Hepatocyte (in vitro differentiated cells): ENCODE measurements at regions not wholly inside any gene's neighbourhood (a gene's known extent, or its start where the extent isn't known, plus 50 kb on each side); places are given as distances from the start of the nearest gene placed in this dataset.

Source experiments
- DNase-seq: peaks from one replicate; pipeline ENCODE4 v3.0.0-alpha.2; 2016; ENCODE audit warnings: low spot score
- H2AFZ ChIP-seq: fragments of 200-600 bp; sonication (generic); 2 replicates; pipeline ENCODE4 v1.6.0; 2016; ENCODE audit warnings: antibody characterized with exemption, mild to moderate bottlenecking
- H3K27ac ChIP-seq: fragments of 200-600 bp; sonication (generic); 2 replicates; pipeline ENCODE4 v1.5.1; 2016; ENCODE audit warnings: mild to moderate bottlenecking
- H3K27me3 ChIP-seq: fragments of 200-600 bp; sonication (generic); 2 replicates; pipeline ENCODE4 v1.6.1; 2016
- H3K36me3 ChIP-seq: fragments of 200-600 bp; sonication (generic); replicated peaks from 2 replicates; pipeline ENCODE4 v1.5.1; 2016; ENCODE audit warnings: low read depth; ENCODE audit not compliant: insufficient read depth
- H3K4me1 ChIP-seq: fragments of 200-600 bp; sonication (generic); 2 replicates; pipeline ENCODE4 v1.5.1; 2016; ENCODE audit warnings: mild to moderate bottlenecking, moderate library complexity; ENCODE audit not compliant: insufficient read depth
- H3K4me2 ChIP-seq: fragments of 200-600 bp; sonication (generic); 2 replicates; pipeline ENCODE4 v1.6.0; 2016
- H3K4me3 ChIP-seq: fragments of 200-600 bp; sonication (generic); 2 replicates; pipeline ENCODE4 v1.5.1; 2016; ENCODE audit warnings: mild to moderate bottlenecking
- H3K79me2 ChIP-seq: fragments of 200-600 bp; sonication (generic); 2 replicates; pipeline ENCODE4 v1.6.0; 2017; ENCODE audit warnings: mild to moderate bottlenecking
- H3K9me2 ChIP-seq: fragments of 200-600 bp; sonication (generic); replicated peaks from 2 replicates; pipeline ENCODE4 v1.6.0; 2017; ENCODE audit warnings: mild to moderate bottlenecking; ENCODE audit not compliant: insufficient read depth
- H3K9me3 ChIP-seq: fragments of 200-600 bp; sonication (generic); 2 replicates; pipeline ENCODE4 v1.5.1; 2016; ENCODE audit warnings: low read depth, mild to moderate bottlenecking
- H4K20me1 ChIP-seq: fragments of 200-600 bp; sonication (generic); 2 replicates; pipeline ENCODE4 v1.6.0; 2016; ENCODE audit warnings: mild to moderate bottlenecking; ENCODE audit not compliant: insufficient read depth, poor library complexity, severe bottlenecking
- EZH2 ChIP-seq: fragments of 200-600 bp; sonication (generic); IDR thresholded peaks from 2 replicates; pipeline ENCODE4 v1.6.1; 2016; ENCODE audit warnings: antibody characterized with exemption, mild to moderate bottlenecking, borderline replicate concordance
- EZH2phosphoT487 ChIP-seq: fragments of 200-600 bp; sonication (generic); IDR thresholded peaks from one replicate; pipeline ENCODE4 v1.6.1; 2018; ENCODE audit warnings: antibody characterized with exemption, mild to moderate bottlenecking, low read depth, moderate library complexity; ENCODE audit not compliant: unreplicated experiment, severe bottlenecking
- WGBS: methylation state at CpG from one replicate; pipeline ENCODE4 v1.1.6; 2016; ENCODE audit warnings: low lambda C conversion rate; ENCODE audit errors: missing lambda C conversion rate; 5-methylcytosine and 5-hydroxymethylcytosine counted together
- TF ChIP-seq, protein P1 (sequence below): fragments of 200-600 bp; sonication (generic); IDR thresholded peaks from 2 replicates; pipeline ENCODE4 v1.5.1; 2016; ENCODE audit warnings: antibody characterized with exemption, mild to moderate bottlenecking; ENCODE audit not compliant: poor library complexity

DNA sequence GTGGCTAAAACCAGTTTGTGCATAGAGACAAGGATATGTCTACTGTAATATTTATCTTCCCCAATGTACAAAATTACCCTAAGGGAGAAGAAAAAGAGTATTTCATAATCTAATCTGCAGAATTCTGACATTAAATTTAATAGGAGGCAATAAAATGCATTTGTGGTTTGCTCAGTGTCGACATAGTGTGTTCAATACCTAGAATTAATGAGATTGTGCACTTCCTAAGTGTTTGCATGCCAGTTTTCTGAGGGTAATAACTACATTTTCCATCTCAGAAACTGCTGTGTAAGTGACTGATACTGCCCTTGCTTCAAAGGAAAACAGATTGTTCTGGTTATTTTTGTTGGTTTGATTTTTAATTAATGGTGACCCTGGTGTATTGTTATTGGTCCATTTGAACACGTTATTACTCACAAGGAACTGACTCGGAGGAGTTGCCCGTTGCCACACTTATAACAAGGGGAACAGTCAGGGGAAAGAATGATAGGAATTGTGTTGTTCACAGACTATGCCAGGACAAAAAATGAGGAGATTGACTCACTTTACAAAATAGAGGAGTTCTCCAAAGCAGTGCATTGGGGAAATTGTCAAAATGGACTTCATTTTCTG, 960.3 kb upstream of the TMEM132C start:
- H3K4me3 ChIP-seq = no peak overlapping the region
- TF ChIP-seq EZH2 (no peak), EZH2phosphoT487 (no peak)
- TF ChIP-seq, protein P1, sequence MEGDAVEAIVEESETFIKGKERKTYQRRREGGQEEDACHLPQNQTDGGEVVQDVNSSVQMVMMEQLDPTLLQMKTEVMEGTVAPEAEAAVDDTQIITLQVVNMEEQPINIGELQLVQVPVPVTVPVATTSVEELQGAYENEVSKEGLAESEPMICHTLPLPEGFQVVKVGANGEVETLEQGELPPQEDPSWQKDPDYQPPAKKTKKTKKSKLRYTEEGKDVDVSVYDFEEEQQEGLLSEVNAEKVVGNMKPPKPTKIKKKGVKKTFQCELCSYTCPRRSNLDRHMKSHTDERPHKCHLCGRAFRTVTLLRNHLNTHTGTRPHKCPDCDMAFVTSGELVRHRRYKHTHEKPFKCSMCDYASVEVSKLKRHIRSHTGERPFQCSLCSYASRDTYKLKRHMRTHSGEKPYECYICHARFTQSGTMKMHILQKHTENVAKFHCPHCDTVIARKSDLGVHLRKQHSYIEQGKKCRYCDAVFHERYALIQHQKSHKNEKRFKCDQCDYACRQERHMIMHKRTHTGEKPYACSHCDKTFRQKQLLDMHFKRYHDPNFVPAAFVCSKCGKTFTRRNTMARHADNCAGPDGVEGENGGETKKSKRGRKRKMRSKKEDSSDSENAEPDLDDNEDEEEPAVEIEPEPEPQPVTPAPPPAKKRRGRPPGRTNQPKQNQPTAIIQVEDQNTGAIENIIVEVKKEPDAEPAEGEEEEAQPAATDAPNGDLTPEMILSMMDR = no peak
- H3K4me2 ChIP-seq = no peak overlapping the region
- H4K20me1 ChIP-seq = no peaks in the 10 kb centered on the region
- no peaks in the 10 kb centered on the region for H3K79me2 ChIP-seq
- H3K4me1 ChIP-seq = no peaks in the 10 kb centered on the region
- H3K9me2 ChIP-seq = no peaks in the 10 kb centered on the region
- no peak overlapping the region for H3K27ac ChIP-seq
- no peak overlapping the region for H2AFZ ChIP-seq
- H3K36me3 ChIP-seq = no peaks in the 10 kb centered on the region
- no peak for DNase-seq
- 73% methylated on average over 4 of the region's 4 CpGs for whole genome bisulfite sequencing
- no peaks in the 10 kb centered on the region for H3K9me3 ChIP-seq
- H3K27me3 ChIP-seq = no peaks in the 10 kb centered on the region

DNA sequence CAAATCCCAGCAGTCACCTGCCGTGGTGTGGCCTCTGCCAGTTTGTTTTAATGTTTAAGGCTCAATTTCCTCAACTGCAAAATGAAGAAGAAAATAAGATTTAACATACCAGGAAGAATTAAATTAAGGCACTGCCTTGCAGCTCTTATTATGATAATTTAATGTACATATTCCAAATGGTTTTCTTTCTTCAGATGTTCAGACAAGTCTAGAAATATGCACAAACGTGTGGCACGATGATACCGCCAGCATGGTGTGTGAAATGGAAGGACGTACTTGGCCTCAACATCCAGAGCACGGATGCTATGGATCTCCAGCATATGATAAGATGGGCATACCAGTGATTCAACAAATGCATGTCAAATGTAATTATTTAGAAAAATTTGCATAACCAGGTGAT, 959.4 kb upstream of the TMEM132C start:
- WGBS = 90% methylated on average over 6 of the region's 6 CpGs
- no peak overlapping the region for H3K4me2 ChIP-seq
- H3K27ac ChIP-seq = no peak overlapping the region
- H2AFZ ChIP-seq = no peak overlapping the region
- no peak overlapping the region for H3K4me3 ChIP-seq
- H3K36me3 ChIP-seq = no peaks in the 10 kb centered on the region
- H4K20me1 ChIP-seq = no peaks in the 10 kb centered on the region
- H3K79me2 ChIP-seq = no peaks in the 10 kb centered on the region
- DNase-seq = no peak
- H3K9me2 ChIP-seq = no peaks in the 10 kb centered on the region
- no peaks in the 10 kb centered on the region for H3K9me3 ChIP-seq
- no peak for TF ChIP-seq EZH2
- no peak for TF ChIP-seq EZH2phosphoT487
- TF ChIP-seq, protein P1 = no peak
- no peaks in the 10 kb centered on the region for H3K27me3 ChIP-seq
- no peaks in the 10 kb centered on the region for H3K4me1 ChIP-seq

DNA sequence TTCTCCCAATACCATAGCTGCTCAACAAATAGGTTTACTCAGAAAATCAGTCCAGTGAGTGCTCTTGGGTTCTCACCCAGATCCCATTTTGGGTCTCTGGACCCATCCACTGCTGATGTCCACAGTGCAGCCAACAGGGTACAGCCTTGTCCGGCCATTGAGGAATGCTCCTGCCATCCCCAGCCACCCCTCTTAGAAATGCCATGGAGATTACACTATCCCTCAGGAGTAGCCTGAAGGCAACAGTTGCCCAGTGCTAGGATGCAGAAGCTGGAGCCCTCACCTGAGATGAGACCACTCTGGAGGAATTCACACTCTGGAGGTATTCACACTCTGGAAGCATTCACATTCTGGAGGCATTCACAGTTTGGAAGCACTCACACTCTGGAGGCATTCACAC, 958.8 kb upstream of the TMEM132C start:
- DNase-seq = no peak
- TF ChIP-seq EZH2 (no peak), EZH2phosphoT487 (no peak)
- TF ChIP-seq, protein P1 = no peak
- H3K36me3 ChIP-seq = no peaks in the 10 kb centered on the region
- no peaks in the 10 kb centered on the region for H3K27me3 ChIP-seq
- no peak overlapping the region for H3K4me2 ChIP-seq
- H3K4me3 ChIP-seq = no peak overlapping the region
- H3K79me2 ChIP-seq = no peaks in the 10 kb centered on the region
- H3K27ac ChIP-seq = no peak overlapping the region
- no peaks in the 10 kb centered on the region for H4K20me1 ChIP-seq
- 82% methylated on average over 1 of the region's 1 CpG for WGBS
- no peaks in the 10 kb centered on the region for H3K9me2 ChIP-seq
- no peaks in the 10 kb centered on the region for H3K4me1 ChIP-seq
- H3K9me3 ChIP-seq = no peaks in the 10 kb centered on the region
- no peak overlapping the region for H2AFZ ChIP-seq
